Stomach (tissue), 4 donors: ENCODE measurements at regions not wholly inside any gene's neighbourhood (a gene's known extent, or its start where the extent isn't known, plus 50 kb on each side); places are given as distances from the start of the nearest gene placed in this dataset.

Experiments used
- CTCF ChIP-seq, 7 experiments: fragments of 450-650 bp in 4 of 7; fragments of 200-600 bp in 3 of 7; sonication (generic) in 3 of 7; IDR thresholded peaks; one replicate each; pipeline ENCODE4 v1.5.1; 2016 to 2019; ENCODE audit warnings: antibody characterized with exemption in 7 of 7, control low read depth in 2 of 7, mild to moderate bottlenecking in 1 of 7
- POLR2A ChIP-seq, 4 donors: fragments of 450-650 bp; IDR thresholded peaks; one replicate each; pipeline ENCODE4 v1.6.1; 2016; ENCODE audit warnings: antibody characterized with exemption in 4 of 4, control low read depth in 2 of 4, mild to moderate bottlenecking in 1 of 4, moderate library complexity in 1 of 4
- POLR2AphosphoS5 ChIP-seq, 3 donors: sonication (generic); formaldehyde crosslinking; IDR thresholded peaks; one replicate each; pipeline ENCODE4 v1.6.1; 2016; ENCODE audit warnings: antibody characterized with exemption in 3 of 3

- TF ChIP-seq POLR2AphosphoS5 (IDR thresholded peaks at IDR 0.05) (no peak), CTCF (IDR thresholded peaks at IDR 0.05) (no peak), POLR2A (IDR thresholded peaks at IDR 0.05) (no peak)
These were observed 836.5 kb upstream of the HTR2C start for GRCh38 chrX:113747274-113747973.
